ENCODE measurements at regions not wholly inside any gene's neighbourhood (a gene's known extent, or its start where the extent isn't known, plus 50 kb on each side); places are given as distances from the start of the nearest gene placed in this dataset.

- TF ChIP-seq KLF9 (tag by site-specific recombination; IDR thresholded peaks at IDR 0.05; ENCODE audit: low read depth) (no peak), ZNF24 (tag by site-specific recombination; IDR thresholded peaks at IDR 0.05) (no peak), ZNF280D (tag by site-specific recombination; IDR thresholded peaks at IDR 0.05) (no peak)
Observed at GRCh38 chr6:67792996-67793395, 842.1 kb upstream of the ADGRB3 start.

All from HEK293 (cell line).